GM21526 (cell line): ENCODE measurements at regions not wholly inside any gene's neighbourhood (a gene's known extent, or its start where the extent isn't known, plus 50 kb on each side); places are given as distances from the start of the nearest gene placed in this dataset.

Source experiments
- ATAC-seq: cut with Tn5 transposase; IDR thresholded peaks from one replicate; pipeline ENCODE4 v1.9.1; 2021; ENCODE audit warnings: moderate library complexity; ENCODE audit not compliant: unreplicated experiment, low FRiP score

DNA sequence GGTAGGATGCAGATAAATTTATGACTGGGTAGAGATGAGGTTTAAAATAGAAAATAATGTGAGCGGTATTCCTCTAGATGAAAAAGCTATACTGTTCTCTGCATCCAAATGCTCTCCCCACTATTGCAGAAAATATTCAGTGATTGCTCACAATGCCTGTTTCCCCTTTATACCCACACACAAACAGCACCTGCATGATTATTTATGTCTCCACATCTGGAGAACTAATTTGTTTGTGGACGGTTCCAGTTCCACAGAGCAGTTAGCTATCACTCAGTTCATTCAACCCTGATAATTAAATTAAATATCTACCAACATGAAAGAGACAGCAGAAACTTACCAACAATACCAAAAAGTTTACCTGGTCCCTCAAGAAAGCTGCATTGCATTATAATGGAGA, 800.0 kb downstream of the CDH11 start:
- ATAC-seq: no peak

GRCh38 chr16:64321066-64321465, 800.8 kb downstream of the CDH11 start:
- no peak for ATAC-seq

GRCh38 chr16:64317601-64318000, 804.3 kb downstream of the CDH11 start:
- no peak for ATAC-seq

DNA sequence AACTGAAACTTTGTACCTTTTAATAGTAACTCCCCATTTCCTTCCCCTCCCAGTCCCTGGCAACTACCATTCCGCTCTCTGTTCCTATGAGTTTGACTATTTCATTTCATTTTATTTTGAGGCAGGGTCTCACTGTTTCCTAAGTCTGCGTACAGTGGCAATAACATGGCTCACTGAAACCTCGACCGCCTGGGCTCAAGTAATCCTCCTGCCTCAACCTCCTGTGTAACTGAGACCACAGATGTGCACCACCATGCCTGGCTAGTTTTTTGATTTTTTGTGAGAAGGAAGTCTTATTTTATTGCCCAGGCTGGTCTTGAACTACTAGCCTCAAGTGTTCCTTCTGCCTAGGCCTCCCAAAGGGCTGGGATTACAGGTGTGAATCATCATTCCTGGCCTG, 808.1 kb downstream of the CDH11 start:
- ATAC-seq: no peak

DNA sequence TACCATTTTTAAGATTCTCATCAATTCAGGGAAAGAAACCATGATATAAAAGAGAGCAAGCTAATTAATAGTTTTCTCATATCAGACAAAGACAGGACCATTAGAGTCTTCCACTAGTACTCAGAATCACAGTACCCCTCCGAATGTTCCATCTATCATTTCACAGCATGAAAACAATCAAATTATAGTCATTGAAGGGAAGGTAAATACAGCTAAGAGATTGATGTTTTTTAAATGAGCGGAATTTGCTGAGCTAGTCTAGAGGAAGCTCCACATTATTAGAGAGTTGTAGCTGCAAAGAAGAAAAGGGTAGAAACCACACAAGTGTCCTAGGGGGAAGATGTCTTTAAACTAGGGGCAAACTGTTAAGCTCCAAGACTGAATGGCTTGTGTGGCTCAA, 808.9 kb downstream of the CDH11 start:
- ATAC-seq: no peak

GRCh38 chr16:64312292-64312691, 809.6 kb downstream of the CDH11 start:
- no peak for ATAC-seq

DNA sequence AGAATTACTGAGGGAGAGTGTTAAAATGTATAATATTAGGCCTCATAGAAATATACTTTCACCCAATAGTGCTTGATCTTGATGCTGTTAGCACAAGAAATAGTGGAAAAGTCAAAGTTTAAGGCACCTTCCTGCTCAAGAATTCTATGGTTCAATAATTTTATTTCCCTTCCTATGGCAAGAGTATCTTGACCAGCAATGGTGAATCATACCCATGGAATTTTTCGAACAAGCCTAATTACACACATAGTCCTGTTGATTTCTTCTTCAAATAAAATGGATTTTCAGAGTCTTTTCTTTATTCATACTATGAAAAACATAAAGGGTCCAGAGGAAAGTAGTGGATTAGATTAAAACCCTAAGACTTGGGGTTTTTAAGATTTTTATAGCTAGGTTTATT, 810.6 kb downstream of the CDH11 start:
- ATAC-seq: no peak

DNA sequence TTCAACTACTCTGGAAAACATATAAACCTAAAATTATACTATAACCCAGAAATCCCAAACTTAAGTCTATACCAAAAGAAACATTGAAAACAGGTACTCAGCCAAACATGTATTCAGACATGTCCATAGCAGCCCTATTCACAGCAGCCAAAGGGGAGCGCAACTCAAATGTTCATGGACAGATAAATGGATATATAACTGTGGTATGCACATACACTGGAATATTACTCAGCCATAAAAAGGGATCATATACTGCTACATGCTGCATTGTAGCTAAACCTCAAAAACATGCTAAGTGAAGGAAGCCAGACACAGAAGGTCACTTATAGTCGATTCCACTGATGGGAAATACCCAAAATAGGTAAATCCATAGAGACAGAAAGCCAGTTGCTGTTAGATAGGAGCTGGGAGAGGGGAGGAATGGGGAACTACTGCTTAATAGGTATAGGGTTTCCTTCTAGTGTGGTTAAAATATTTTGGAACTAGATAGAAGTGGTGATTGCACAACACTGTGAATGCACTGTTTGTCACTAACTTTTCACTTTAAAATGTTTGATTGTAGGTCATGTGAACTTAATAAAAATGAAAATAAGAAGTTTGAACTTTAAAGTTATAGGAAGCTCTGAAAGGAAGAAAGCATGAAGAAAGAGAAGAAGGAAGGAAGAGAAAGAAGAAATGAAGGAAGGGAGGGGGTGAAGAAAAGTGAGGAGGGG, 812.3 kb downstream of the CDH11 start:
- no peak for ATAC-seq

- no peak for ATAC-seq
These were observed 813.1 kb downstream of the CDH11 start for GRCh38 chr16:64308721-64309120.

DNA sequence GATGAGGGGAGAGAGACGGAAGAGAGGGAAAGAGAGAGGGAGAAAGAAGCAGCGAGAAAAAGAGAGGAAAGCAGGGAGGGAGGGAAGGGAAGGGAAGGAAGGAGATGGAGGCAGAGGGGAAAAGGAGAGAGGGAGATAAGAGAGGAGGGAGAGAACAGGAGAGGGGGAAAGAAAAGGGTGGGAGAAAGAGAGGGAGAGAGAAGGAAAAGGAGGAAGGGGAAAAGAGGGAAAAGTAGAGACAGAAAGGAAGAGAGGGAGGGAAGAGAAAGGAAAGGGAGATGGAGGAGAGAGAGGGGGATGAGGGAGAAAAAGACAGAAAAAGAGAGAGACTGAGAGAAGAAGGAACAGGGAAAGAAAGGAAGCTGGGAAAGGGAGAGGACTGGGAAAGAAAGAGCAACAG, 814.4 kb downstream of the CDH11 start:
- ATAC-seq: no peak

GRCh38 chr16:64305663-64306062, 816.2 kb downstream of the CDH11 start:
- no peak for ATAC-seq

DNA sequence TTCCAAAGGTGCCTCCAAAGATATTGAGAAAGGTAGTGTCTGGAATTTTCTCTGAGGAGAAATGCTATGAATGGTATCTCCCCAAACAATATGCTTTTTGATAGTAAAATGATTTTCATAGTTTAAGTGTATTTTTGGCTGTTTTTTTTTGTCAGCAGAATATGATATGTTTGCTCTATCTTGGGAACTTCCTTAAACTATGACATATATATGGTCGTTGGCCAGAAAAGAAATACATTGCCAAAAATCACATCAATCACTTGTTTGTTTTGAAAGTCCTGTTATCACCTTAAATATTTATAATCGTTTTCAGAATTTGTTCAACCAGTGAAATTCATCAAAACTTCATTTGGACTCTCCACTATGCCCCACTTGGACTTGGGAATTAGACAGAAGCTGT, 816.9 kb downstream of the CDH11 start:
- ATAC-seq: no peak

- ATAC-seq: no peak
These were observed 817.5 kb downstream of the CDH11 start for GRCh38 chr16:64304396-64304795.

- ATAC-seq: no peak
These were observed 823.8 kb downstream of the CDH11 start for GRCh38 chr16:64297863-64298600.

DNA sequence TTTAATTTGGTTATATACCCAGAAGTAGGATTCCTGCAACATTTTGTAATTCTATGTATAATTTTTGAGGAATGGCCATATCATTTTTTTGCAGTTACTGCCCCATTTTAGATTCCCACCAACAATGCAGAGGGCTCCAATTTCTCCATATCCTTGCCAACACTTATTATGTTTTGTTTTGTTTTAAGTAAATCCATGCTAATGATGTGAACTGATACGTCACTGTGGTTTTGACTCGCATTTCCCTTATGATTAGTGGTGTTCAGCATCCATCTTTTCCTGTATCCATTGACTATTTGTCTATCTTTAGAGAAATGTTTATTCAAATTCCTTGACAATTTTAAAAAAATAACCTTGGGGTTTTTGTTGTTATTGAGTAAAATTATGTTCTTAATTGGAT, 826.4 kb downstream of the CDH11 start:
- ATAC-seq: no peak

DNA sequence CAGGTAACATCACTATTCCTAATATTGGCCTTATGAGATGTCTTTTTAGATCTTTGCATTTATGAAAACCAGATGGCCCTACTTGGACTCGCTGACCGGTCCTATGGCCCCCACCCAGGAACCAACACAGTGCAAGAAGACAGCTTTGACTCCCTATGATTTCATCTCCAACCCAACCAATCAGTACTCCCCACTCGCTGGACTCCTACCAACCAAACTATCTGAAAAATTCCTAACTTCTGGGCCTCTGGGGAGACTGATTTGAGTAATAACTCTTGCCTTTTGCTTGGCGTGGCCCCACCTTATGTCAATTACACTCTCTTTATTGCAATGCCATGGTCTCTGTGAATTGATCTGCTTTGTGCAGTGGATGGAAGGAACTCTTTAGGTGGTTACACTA, 828.9 kb downstream of the CDH11 start:
- no peak for ATAC-seq

DNA sequence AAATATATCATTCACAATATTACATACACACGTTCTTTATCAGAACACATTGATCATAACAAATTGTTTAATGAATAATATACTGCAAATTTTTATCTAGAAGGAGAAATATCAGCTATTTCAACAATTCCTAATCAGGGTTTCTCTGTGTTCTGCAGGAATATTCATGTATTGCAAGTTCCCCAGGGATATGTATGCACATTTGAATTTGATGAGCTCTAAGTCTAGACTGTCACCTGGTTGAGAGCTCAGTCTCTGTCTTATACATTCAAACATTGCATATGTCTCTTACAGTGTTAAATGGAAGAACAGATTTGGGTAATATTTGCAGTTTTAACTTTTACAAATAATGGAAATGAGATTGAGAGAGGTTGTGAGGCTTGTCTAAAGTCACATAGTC, 829.7 kb downstream of the CDH11 start:
- ATAC-seq: no peak

DNA sequence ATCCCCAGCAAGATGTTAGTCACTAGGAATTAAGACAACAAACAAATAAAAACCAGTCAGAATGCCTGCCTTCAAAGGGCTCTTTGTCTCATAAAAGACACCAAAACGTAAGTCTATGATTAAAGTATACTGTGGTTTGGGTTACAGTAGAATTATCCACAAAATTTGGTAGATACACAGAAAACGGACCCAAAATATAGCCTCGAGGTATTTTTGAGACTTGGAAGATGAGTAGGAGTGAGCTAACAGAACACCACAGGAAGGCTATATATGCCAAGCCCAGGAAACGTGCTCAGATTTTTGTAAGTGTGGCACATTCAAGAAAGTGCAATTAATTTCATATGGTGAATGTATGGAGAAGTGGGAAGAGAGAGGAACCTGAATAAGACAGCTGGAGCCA, 831.4 kb downstream of the CDH11 start:
- no peak for ATAC-seq

GRCh38 chr16:64287655-64288528, 834.0 kb downstream of the CDH11 start:
- ATAC-seq: no peak

DNA sequence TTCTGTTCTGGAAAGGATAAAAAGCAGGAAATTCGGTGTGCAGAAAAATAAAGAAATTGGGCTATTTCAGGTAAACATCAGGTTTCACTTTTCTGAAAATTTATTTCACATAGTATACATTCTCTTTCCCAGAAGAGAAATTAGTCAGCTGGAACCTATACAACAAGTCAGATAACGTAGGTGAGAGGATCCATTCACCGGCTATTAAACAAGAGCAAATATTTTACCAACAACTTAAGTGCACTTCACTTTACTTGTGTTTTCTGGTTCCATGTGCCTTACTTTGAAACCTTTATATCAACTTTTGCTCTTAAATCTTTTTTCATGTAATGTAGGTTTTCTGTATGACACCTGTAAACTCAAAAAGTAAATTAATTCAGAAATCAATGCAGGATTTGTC, 839.7 kb downstream of the CDH11 start:
- ATAC-seq: no peak

DNA sequence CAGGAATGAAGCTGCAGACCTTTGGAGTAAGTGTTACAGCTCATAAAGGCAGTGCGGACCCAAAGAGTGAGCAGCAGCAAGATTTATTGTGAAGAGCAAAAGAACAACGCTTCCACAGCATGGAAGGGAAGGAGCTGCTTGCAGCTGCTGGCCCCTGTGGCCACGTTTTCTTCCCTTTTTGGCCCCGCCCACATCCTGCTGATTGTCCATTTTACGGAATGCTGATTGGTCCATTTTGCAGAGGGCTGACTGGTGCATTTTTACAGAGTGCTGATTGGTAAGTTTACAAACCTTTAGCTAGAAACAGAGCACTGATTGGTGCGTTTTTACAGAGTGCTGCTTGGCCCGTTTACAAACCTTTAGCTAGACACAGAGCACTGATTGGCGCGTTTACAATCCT, 841.5 kb downstream of the CDH11 start:
- ATAC-seq: no peak
